Glutamatergic neuron (in vitro differentiated cells): ENCODE measurements at regions not wholly inside any gene's neighbourhood (a gene's known extent, or its start where the extent isn't known, plus 50 kb on each side); places are given as distances from the start of the nearest gene placed in this dataset.
"Not testable (repeated sequence)": the region's sequence is repeated elsewhere in the genome, so short reads cannot be mapped to it uniquely, and the experiment has no call there.

Experiments used
- DNase-seq: peaks from one replicate; pipeline ENCODE4 v3.0.0; 2022
- H3K27ac Mint-ChIP-seq: one replicate; pipeline ENCODE4 v1.8.0; 2020; ENCODE audit warnings: mild to moderate bottlenecking, mixed read lengths, inconsistent platforms; ENCODE audit not compliant: unreplicated experiment
- H3K27me3 Mint-ChIP-seq: one replicate; pipeline ENCODE4 v1.8.0; 2020; ENCODE audit warnings: mild to moderate bottlenecking, moderate library complexity, mixed read lengths, inconsistent platforms; ENCODE audit not compliant: unreplicated experiment
- H3K36me3 Mint-ChIP-seq: one replicate; pipeline ENCODE4 v1.8.0; 2020; ENCODE audit warnings: mild to moderate bottlenecking, mixed read lengths, inconsistent platforms; ENCODE audit not compliant: unreplicated experiment
- H3K4me1 Mint-ChIP-seq: one replicate; pipeline ENCODE4 v1.8.0; 2020; ENCODE audit warnings: mild to moderate bottlenecking, low read depth, mixed read lengths, inconsistent platforms; ENCODE audit not compliant: unreplicated experiment
- H3K4me3 Mint-ChIP-seq: one replicate; pipeline ENCODE4 v1.8.0; 2020; ENCODE audit warnings: mild to moderate bottlenecking, mixed read lengths, inconsistent platforms; ENCODE audit not compliant: unreplicated experiment
- H3K9me3 Mint-ChIP-seq: one replicate; pipeline ENCODE4 v1.8.0; 2020; ENCODE audit warnings: mild to moderate bottlenecking, moderate library complexity, mixed read lengths, inconsistent platforms; ENCODE audit not compliant: unreplicated experiment
- CTCF ChIP-seq: fragments of 200-600 bp; sonication (generic); IDR thresholded peaks from one replicate; pipeline ENCODE4 v1.5.0; 2021; ENCODE audit not compliant: partially characterized antibody, unreplicated experiment

DNA sequence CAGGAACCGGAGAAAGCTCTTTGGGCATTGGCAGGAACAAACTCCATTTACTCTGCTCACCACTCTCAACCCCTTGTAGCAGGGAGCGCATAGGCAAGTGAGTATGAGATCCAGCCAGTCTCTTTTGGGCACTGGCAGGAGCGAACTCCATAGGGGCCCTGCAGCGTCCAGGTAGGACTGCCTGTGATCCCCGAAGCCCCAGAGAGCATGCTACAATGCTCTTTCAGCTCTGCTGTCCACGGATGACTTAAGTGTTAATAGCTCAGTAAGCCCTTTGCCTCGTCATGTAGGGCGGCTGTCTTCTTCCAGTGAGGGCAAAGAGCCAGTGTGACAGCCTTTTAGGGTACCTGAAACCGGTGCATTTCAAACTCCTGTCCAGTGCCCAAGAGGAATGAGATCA, 1525.6 kb upstream of the RAG2 start:
- H3K27ac Mint-ChIP-seq: no peak overlapping the region
- H3K4me1 Mint-ChIP-seq: no peaks in the 10 kb centered on the region
- DNase-seq: no peak
- H3K4me3 Mint-ChIP-seq: no peak overlapping the region
- no peaks in the 10 kb centered on the region for H3K27me3 Mint-ChIP-seq
- no peaks in the 10 kb centered on the region for H3K9me3 Mint-ChIP-seq
- H3K36me3 Mint-ChIP-seq: no peaks in the 10 kb centered on the region
- no peak for TF ChIP-seq CTCF

DNA sequence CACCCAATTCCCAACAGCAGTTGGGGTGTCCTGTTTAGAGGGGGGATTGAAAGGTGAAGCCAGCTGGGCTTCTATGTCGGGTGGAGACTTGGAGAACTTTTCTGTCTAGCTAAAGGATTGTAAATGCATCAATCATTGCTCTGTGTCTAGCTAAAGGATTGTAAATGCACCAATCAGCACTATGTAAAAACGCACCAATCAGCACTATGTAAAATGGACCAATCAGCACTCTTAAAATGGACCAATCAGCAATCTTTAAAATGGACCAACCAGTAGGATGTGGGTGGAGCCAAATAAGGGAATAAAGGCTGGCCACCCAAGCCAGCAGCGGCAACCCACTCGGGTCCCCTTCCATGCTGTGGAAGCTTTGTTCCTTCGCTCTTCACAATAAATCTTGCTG, 1518.6 kb upstream of the RAG2 start:
- H3K36me3 Mint-ChIP-seq, H3K4me1 Mint-ChIP-seq, H3K9me3 Mint-ChIP-seq, H3K27me3 Mint-ChIP-seq, DNase-seq, H3K4me3 Mint-ChIP-seq, H3K27ac Mint-ChIP-seq: not testable (repeated sequence)

DNA sequence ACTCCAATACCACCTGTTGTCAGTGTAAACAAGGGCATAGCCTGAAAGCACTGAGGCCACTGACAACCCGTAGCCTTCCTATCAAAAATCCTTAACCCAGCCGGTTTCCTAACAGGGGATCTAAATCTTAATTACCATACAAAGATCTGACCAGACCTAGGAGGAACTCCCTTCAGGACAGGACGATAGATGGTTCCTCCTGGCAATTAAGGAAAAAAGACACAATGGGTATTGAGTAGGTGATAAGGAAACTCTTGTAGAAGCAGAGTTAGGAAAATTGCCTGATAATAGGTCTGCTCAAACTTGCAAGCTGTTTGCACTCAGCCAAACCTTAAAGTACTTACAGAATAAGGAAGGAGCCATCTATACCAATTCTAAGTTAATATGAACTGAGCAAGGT, 1517.3 kb upstream of the RAG2 start:
- not testable (repeated sequence) for H3K27ac Mint-ChIP-seq, H3K4me3 Mint-ChIP-seq, H3K36me3 Mint-ChIP-seq

DNA sequence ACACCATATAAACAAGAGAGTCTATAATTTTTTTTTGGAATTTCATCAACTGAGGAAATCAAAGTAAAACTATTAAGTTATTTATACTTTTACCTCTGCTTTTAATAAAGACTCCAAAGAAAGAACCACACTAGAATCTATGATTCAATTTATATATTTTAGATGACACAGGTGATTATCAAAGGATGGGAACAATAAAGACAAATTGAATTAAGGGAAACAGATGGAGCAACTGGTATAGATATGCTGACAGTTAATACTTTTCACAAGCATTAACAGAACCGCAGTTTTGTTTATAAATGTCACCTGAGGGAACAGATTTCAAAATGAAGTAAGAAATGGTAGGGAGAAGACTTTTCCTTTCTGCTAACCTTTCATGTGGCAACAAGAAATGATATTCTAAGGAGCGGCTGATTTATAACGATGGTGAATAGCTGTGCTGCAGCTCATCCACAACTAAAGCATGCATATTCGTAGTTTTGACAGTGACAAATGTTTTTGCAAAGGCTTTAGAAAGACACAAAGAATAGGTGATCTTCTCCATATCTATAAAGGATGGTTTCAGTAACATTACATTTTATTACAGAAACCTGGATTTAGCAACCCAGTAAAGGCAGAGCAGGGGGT, 1502.9 kb upstream of the RAG2 start:
- no peaks in the 10 kb centered on the region for H3K4me1 Mint-ChIP-seq
- peaks cover 4% of the 10 kb centered on the region for H3K27me3 Mint-ChIP-seq
- H3K27ac Mint-ChIP-seq: no peak overlapping the region
- DNase-seq: no peak
- no peaks in the 10 kb centered on the region for H3K9me3 Mint-ChIP-seq
- no peaks in the 10 kb centered on the region for H3K36me3 Mint-ChIP-seq
- no peak overlapping the region for H3K4me3 Mint-ChIP-seq
- no peak for TF ChIP-seq CTCF

More for the DNA sequence above, 1517.3 kb upstream of the RAG2 start:
- not testable (repeated sequence) for H3K9me3 Mint-ChIP-seq, H3K27me3 Mint-ChIP-seq, H3K4me1 Mint-ChIP-seq, DNase-seq

DNA sequence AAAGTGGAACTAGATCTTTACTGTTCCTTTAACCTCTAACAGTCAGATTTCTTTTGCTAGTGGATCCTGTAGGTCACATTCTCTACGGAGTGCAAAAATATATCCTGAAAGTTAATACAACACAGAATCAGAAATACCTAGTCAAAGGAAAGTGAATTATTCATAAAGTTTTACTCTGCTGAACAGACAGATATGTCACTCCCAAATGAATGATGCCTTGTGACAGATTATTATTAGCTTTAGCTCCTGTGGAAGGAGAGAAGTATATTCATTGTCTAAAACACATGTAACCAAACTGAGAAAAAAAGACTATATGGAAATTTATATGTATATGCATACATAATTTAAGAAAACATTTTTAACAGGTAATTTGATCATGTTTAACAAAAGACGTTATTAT, 1497.2 kb upstream of the RAG2 start:
- TF ChIP-seq CTCF: no peak
- no peak for DNase-seq
- Mint-ChIP-seq H3K27ac (no peak overlapping the region), H3K27me3 (peaks cover 6% of the 10 kb centered on the region), H3K4me3 (no peak overlapping the region), H3K9me3 (no peaks in the 10 kb centered on the region), H3K36me3 (no peaks in the 10 kb centered on the region), H3K4me1 (no peaks in the 10 kb centered on the region)

DNA sequence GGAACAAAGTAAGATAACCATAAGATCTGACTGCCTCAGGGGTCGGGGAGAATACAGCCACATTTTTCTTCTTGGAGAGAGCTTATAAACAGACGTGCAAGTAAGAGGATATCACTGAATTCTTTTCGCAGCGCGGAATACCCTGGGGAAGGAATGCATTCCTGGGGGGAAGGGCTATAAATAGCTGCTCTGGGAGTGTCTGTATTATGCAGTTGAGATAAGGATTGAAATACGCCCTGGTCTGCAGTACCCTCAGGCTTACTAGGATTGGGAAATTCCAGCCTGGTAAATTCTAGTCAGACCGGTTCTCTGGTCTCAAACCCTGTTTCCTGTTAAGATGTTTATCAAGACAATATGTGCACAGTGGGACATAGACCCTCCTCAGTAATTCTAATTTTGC, 1491.7 kb upstream of the RAG2 start:
- no peaks in the 10 kb centered on the region for H3K4me1 Mint-ChIP-seq
- no peak for DNase-seq
- no peak overlapping the region for H3K27ac Mint-ChIP-seq
- peaks cover 6% of the 10 kb centered on the region for H3K36me3 Mint-ChIP-seq
- no peak overlapping the region for H3K4me3 Mint-ChIP-seq
- no peaks in the 10 kb centered on the region for H3K9me3 Mint-ChIP-seq
- peaks cover 2% of the 10 kb centered on the region for H3K27me3 Mint-ChIP-seq
- no peak for TF ChIP-seq CTCF
